Stomach (tissue), 4 donors: ENCODE measurements at regions not wholly inside any gene's neighbourhood (a gene's known extent, or its start where the extent isn't known, plus 50 kb on each side); places are given as distances from the start of the nearest gene placed in this dataset.
"Not testable (repeated sequence)": the region's sequence is repeated elsewhere in the genome, so short reads cannot be mapped to it uniquely, and the experiment has no call there.

Experiments
- CTCF ChIP-seq, 7 experiments: fragments of 450-650 bp in 4 of 7; fragments of 200-600 bp in 3 of 7; sonication (generic) in 3 of 7; IDR thresholded peaks; one replicate each; pipeline ENCODE4 v1.5.1; 2016 to 2019; ENCODE audit warnings: antibody characterized with exemption in 7 of 7, control low read depth in 2 of 7, mild to moderate bottlenecking in 1 of 7
- EP300 ChIP-seq: sonication (generic); formaldehyde crosslinking; IDR thresholded peaks from one replicate; pipeline ENCODE4 v1.6.1; 2017; ENCODE audit warnings: antibody characterized with exemption
- POLR2A ChIP-seq, 4 donors: fragments of 450-650 bp; IDR thresholded peaks; one replicate each; pipeline ENCODE4 v1.6.1; 2016; ENCODE audit warnings: antibody characterized with exemption in 4 of 4, control low read depth in 2 of 4, mild to moderate bottlenecking in 1 of 4, moderate library complexity in 1 of 4
- POLR2AphosphoS5 ChIP-seq, 3 donors: sonication (generic); formaldehyde crosslinking; IDR thresholded peaks; one replicate each; pipeline ENCODE4 v1.6.1; 2016; ENCODE audit warnings: antibody characterized with exemption in 3 of 3

GRCh38 chr3:194904999-194905398 is 219.3 kb downstream of the FAM43A start:
- not testable (repeated sequence) for TF ChIP-seq CTCF (IDR thresholded peaks at IDR 0.05); POLR2A (IDR thresholded peaks at IDR 0.05); POLR2AphosphoS5 (IDR thresholded peaks at IDR 0.05); EP300
